C4-2B (cell line): ENCODE measurements at regions not wholly inside any gene's neighbourhood (a gene's known extent, or its start where the extent isn't known, plus 50 kb on each side); places are given as distances from the start of the nearest gene placed in this dataset.

Source experiments
- H3K27ac ChIP-seq: fragments of 450-650 bp; 2 replicates; pipeline ENCODE4 v1.5.1; 2017
- ZFX ChIP-seq: fragments of 450-650 bp; IDR thresholded peaks from 2 replicates; pipeline ENCODE4 v1.6.1; 2017
- TF ChIP-seq, protein P1 (sequence below): fragments of 450-650 bp; conservative IDR thresholded peaks from 2 replicates; pipeline ENCODE4 v1.5.1; 2017; ENCODE audit warnings: mild to moderate bottlenecking

DNA sequence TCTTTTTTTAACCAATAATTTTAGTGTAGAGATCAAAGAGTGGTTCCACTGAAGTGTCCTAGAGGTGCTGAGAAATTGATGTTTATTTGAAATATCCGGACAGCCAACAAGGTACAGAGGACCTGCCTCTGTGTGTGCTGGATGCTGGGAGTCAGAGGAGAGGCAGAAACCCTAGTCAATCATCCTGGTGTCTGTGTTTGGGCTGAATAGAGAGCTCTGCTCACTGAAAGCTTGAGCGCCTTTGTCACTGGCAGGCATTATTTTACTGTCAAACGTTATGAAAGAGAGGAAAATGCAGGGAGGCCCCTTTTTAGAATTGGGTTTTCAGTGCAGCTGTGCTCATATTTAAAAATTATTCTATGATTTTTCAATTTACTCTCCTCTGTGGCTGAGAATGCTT lies 480.3 kb upstream of the TYRP1 start:
- no peak for TF ChIP-seq ZFX
- TF ChIP-seq, protein P1, sequence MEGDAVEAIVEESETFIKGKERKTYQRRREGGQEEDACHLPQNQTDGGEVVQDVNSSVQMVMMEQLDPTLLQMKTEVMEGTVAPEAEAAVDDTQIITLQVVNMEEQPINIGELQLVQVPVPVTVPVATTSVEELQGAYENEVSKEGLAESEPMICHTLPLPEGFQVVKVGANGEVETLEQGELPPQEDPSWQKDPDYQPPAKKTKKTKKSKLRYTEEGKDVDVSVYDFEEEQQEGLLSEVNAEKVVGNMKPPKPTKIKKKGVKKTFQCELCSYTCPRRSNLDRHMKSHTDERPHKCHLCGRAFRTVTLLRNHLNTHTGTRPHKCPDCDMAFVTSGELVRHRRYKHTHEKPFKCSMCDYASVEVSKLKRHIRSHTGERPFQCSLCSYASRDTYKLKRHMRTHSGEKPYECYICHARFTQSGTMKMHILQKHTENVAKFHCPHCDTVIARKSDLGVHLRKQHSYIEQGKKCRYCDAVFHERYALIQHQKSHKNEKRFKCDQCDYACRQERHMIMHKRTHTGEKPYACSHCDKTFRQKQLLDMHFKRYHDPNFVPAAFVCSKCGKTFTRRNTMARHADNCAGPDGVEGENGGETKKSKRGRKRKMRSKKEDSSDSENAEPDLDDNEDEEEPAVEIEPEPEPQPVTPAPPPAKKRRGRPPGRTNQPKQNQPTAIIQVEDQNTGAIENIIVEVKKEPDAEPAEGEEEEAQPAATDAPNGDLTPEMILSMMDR, result no peak

DNA sequence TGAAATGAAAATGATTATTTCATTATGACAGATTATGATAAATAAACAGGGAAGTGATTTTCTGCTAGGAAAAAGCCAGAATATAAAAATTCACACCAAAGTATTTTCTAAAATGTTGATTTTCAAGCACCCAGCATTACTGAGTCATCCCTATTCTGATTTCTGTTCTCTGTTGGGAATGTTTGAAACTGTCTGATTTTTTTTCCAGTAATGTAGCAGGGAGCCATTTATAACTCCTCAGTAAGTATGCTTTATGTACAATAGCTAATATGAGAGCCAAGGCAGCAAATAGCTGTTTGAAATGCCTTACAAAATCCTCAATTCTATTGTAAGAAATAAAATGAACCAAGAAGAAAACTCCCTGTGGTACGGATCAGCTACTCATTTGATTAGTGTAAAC lies 471.7 kb upstream of the TYRP1 start:
- H3K27ac ChIP-seq, result no peak overlapping the region
- TF ChIP-seq, protein P1, result no peak
- no peak for TF ChIP-seq ZFX

More for the DNA sequence above, 480.3 kb upstream of the TYRP1 start:
- no peak overlapping the region for H3K27ac ChIP-seq

DNA sequence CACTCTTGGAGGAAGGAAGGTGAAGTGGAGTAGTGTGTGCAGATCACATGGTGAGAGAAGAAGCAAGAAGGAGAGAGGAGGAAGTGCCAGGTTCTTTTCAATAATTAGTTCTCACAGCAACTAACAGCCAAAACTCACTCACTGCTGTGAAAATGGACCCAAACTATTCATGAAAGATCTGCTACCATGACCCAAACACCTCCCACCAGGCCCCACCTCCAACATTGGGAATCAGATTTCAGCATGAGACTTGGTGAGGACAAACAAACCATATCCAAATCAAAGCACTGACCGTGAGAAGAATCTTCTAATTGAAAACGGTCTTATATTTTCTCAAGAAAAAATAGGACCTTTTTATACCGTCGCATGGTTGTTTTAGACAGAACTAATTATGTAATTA lies 468.7 kb upstream of the TYRP1 start:
- H3K27ac ChIP-seq, result no peak overlapping the region
- TF ChIP-seq ZFX, result no peak
- TF ChIP-seq, protein P1, result no peak

DNA sequence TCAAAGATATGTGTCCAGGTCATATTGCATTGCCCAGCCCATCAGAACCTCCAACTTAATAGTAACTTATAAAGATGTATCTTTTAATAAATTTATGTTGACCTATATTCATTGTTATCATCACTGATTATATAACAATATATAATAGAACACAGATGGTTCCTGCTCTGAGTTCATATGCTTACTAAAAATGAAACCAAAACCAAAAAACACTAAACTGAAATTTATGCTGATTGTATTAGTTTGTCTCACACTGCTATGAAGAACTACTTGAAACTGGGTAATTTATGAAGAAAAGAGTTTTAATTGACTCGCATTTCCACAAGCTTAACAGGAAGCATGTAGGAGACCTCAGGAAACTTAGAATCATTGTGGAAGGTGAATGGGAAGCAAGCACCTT lies 462.5 kb upstream of the TYRP1 start:
- TF ChIP-seq, protein P1, result no peak
- no peak for TF ChIP-seq ZFX
- no peak overlapping the region for H3K27ac ChIP-seq

DNA sequence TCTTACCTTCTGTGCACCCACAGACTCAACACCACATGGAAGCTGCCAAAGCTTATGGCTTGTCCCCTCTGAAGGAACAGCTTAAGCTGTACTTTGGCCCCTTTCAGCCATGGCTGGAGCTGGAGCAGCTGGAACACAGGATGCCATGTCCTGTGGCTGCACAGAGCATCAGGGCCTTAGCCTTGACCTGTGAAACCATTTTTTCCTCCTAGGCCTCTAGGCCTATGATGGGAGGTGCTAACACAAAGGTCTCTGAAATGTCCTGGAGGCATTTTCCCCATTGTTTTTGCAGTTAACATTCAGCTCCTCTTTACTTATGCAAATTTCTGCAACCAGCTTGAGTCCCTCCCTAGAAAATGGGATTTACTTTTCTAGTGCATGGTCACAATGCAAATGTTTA lies 461.4 kb upstream of the TYRP1 start:
- no peak overlapping the region for H3K27ac ChIP-seq
- TF ChIP-seq ZFX, result no peak
- TF ChIP-seq, protein P1, result no peak

DNA sequence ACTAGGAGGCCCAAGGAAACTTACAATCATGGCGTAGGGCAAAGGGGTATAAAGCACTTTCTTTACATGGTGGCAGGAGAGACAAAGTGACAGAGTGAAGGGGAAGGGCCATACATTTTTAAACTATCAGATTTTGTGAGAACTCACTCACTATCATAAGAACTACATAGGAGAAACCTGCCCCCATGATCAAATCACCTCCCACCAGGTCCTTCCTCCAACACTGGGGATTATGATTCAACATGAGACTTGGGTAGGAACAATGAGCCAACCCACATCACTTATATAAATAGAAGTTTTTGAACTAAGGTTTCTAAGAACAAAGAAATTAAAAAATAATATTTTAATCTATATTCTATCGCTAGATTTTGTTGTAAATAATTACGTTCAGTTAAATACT lies 460.3 kb upstream of the TYRP1 start:
- TF ChIP-seq ZFX, result no peak
- TF ChIP-seq, protein P1, result no peak
- H3K27ac ChIP-seq, result no peak overlapping the region

DNA sequence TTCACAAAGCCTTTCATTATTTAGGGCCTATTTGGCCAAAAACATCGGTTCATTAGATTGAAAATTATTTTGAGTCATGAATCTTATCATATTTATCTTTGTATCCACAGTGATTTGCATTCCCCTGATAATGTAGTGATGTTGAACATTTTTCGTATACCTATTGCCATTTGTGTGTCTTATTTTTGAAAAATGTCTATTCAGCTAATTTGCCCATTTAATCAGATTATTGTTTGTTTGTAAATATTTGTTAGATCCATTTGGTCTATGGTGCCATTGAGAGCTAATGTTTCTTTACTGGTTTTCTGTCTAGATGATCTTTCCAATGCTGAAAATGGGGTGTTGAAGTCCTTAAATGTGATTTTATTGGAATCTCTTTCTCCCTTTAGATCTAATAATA lies 439.2 kb upstream of the TYRP1 start:
- TF ChIP-seq, protein P1, result no peak
- TF ChIP-seq ZFX, result no peak
- H3K27ac ChIP-seq, result no peak overlapping the region
